ENCODE measurements at regions not wholly inside any gene's neighbourhood (a gene's known extent, or its start where the extent isn't known, plus 50 kb on each side); places are given as distances from the start of the nearest gene placed in this dataset.

GRCh38 chr13:87259479-87260083 is 411.6 kb upstream of the SLITRK5 start:
- no peak overlapping the region for H3K27ac ChIP-seq (ENCODE audit: low read length)
- H3K9me3 ChIP-seq (ENCODE audit: control insufficient read depth, insufficient read depth, low read length): no peaks in the 10 kb centered on the region
- H3K4me1 ChIP-seq (ENCODE audit: control insufficient read depth, insufficient read depth, low read length): no peaks in the 10 kb centered on the region
- H3K27me3 Mint-ChIP-seq (ENCODE audit: low read depth in 2 of 2): no peaks in the 10 kb centered on the region
- H3K4me3 Mint-ChIP-seq: no peak overlapping the region
- H3K27ac Mint-ChIP-seq: no peak overlapping the region
- intact Hi-C loops (cut with micrococcal nuclease): no loop called here
- TF ChIP-seq CTCF (IDR thresholded peaks at IDR 0.05): no peak
- H3K4me1 Mint-ChIP-seq: no peaks in the 10 kb centered on the region
- WGBS (ENCODE audit: insufficient coverage): 81% methylated on average over 3 of the region's 5 CpGs
- no peak overlapping the region for H3K4me3 ChIP-seq (ENCODE audit: low read length)
- no peak for ATAC-seq
- no peaks in the 10 kb centered on the region for H3K36me3 ChIP-seq (ENCODE audit: control insufficient read depth, insufficient read depth, low read length)
- peaks cover 0 to 8% of the 10 kb centered on the region in 2 donors for H3K9me3 Mint-ChIP-seq
- H3K27me3 ChIP-seq (ENCODE audit: control insufficient read depth, insufficient read depth, low read length): no peaks in the 10 kb centered on the region
- DNase-seq: no peak
- H3K36me3 Mint-ChIP-seq: no peaks in the 10 kb centered on the region

DNA sequence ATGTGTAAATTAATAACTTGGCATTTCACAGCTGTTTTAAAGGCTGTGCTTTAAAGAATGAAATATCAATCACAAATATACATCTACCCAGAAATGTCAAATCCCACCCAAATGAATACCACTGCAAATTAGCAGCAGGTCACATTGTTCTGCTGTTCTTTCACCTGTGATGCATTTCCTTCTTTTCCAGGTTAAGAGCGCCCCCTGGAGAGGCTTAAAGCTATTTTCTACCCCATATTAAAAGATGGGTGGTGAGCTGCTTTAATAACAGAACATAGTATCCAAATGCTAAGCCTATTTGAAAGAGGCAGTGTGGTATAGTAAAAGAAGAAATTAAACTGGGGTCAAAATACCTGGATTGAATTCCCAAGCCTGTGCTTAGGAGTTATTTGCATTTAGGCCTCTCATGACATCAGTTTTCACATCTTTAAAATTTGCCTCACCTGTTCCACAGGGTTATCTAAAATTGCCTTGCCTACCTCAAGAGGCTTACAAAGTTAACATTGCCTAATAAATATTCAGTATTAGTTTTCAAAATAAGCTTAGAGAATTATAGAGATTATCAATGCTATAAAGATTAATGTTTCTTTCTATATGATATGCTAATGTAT is 396.9 kb upstream of the SLITRK5 start:
- Mint-ChIP-seq H3K27me3 (ENCODE audit: low read depth in 2 of 2) (no peaks in the 10 kb centered on the region), H3K4me3 (no peak overlapping the region), H3K27ac (no peak overlapping the region), H3K4me1 (no peaks in the 10 kb centered on the region), H3K9me3 (peaks cover 0 to 2% of the 10 kb centered on the region in 2 donors), H3K36me3 (no peaks in the 10 kb centered on the region)
- Histone ChIP-seq H3K9me3 (ENCODE audit: control insufficient read depth, insufficient read depth, low read length) (no peaks in the 10 kb centered on the region), H3K27me3 (ENCODE audit: control insufficient read depth, insufficient read depth, low read length) (no peaks in the 10 kb centered on the region), H3K4me1 (ENCODE audit: control insufficient read depth, insufficient read depth, low read length) (no peaks in the 10 kb centered on the region), H3K4me3 (ENCODE audit: low read length) (no peak overlapping the region), H3K36me3 (ENCODE audit: control insufficient read depth, insufficient read depth, low read length) (no peaks in the 10 kb centered on the region), H3K27ac (ENCODE audit: low read length) (no peak overlapping the region)
- DNase-seq: peak in 1 of 2 donors; percentile 3
- no peak for TF ChIP-seq CTCF (IDR thresholded peaks at IDR 0.05)
- ATAC-seq: no peak
- intact Hi-C loops (cut with micrococcal nuclease): no loop called here
- no CpG with 5 or more reads among the region's 1 CpG for WGBS (ENCODE audit: insufficient coverage)

GRCh38 chr13:87280139-87280538 is 391.0 kb upstream of the SLITRK5 start:
- H3K4me1 Mint-ChIP-seq: no peaks in the 10 kb centered on the region
- no peak for TF ChIP-seq CTCF (IDR thresholded peaks at IDR 0.05)
- H3K4me3 Mint-ChIP-seq: no peak overlapping the region
- no peak for ATAC-seq
- H3K27me3 ChIP-seq (ENCODE audit: control insufficient read depth, insufficient read depth, low read length): no peaks in the 10 kb centered on the region
- H3K27me3 Mint-ChIP-seq (ENCODE audit: low read depth in 2 of 2): no peaks in the 10 kb centered on the region
- peaks cover 2 to 4% of the 10 kb centered on the region in 2 donors for H3K9me3 Mint-ChIP-seq
- H3K27ac ChIP-seq (ENCODE audit: low read length): no peak overlapping the region
- WGBS (ENCODE audit: insufficient coverage): 79% methylated on average over 4 of the region's 4 CpGs
- H3K9me3 ChIP-seq (ENCODE audit: control insufficient read depth, insufficient read depth, low read length): no peaks in the 10 kb centered on the region
- no peak overlapping the region for H3K4me3 ChIP-seq (ENCODE audit: low read length)
- H3K36me3 Mint-ChIP-seq: no peaks in the 10 kb centered on the region
- H3K27ac Mint-ChIP-seq: no peak overlapping the region
- intact Hi-C loops (cut with micrococcal nuclease): no loop called here
- no peaks in the 10 kb centered on the region for H3K4me1 ChIP-seq (ENCODE audit: control insufficient read depth, insufficient read depth, low read length)
- DNase-seq: no peak
- H3K36me3 ChIP-seq (ENCODE audit: control insufficient read depth, insufficient read depth, low read length): no peaks in the 10 kb centered on the region

DNA sequence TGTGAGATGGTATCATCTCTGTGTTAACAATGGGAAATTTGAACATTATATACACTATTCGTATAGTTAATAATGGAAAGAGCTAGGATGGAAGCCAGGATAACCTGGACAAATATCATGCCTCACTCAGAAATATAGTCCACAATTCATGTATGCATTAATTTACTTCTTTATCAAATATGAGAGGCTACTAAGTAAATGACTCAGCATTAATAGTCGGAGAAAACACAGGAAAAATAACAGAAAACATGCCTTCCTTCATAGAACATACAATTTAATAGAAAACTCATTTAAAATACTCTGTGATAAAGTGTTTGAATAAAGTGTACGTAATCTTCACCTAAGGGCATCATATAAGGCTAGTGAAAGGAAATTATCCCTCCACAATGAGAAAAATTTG is 383.4 kb upstream of the SLITRK5 start:
- no peak overlapping the region for H3K4me3 ChIP-seq (ENCODE audit: low read length)
- no peak overlapping the region for H3K27ac ChIP-seq (ENCODE audit: low read length)
- H3K36me3 Mint-ChIP-seq: no peaks in the 10 kb centered on the region
- ATAC-seq (no peak), DNase-seq (no peak)
- no peaks in the 10 kb centered on the region for H3K4me1 Mint-ChIP-seq
- no peaks in the 10 kb centered on the region for H3K4me1 ChIP-seq (ENCODE audit: control insufficient read depth, insufficient read depth, low read length)
- TF ChIP-seq CTCF (IDR thresholded peaks at IDR 0.05): no peak
- H3K27me3 ChIP-seq (ENCODE audit: control insufficient read depth, insufficient read depth, low read length): no peaks in the 10 kb centered on the region
- no peaks in the 10 kb centered on the region for H3K36me3 ChIP-seq (ENCODE audit: control insufficient read depth, insufficient read depth, low read length)
- no peak overlapping the region for H3K4me3 Mint-ChIP-seq
- H3K27me3 Mint-ChIP-seq (ENCODE audit: low read depth in 2 of 2): no peaks in the 10 kb centered on the region
- no peaks in the 10 kb centered on the region for H3K9me3 ChIP-seq (ENCODE audit: control insufficient read depth, insufficient read depth, low read length)
- no CpG with 5 or more reads among the region's 3 CpGs for WGBS (ENCODE audit: insufficient coverage)
- H3K27ac Mint-ChIP-seq: no peak overlapping the region
- peaks cover 11 to 16% of the 10 kb centered on the region in 2 donors for H3K9me3 Mint-ChIP-seq
- intact Hi-C loops (cut with micrococcal nuclease): no loop called here
